ENCODE measurements at regions not wholly inside any gene's neighbourhood (a gene's known extent, or its start where the extent isn't known, plus 50 kb on each side); places are given as distances from the start of the nearest gene placed in this dataset.

DNA sequence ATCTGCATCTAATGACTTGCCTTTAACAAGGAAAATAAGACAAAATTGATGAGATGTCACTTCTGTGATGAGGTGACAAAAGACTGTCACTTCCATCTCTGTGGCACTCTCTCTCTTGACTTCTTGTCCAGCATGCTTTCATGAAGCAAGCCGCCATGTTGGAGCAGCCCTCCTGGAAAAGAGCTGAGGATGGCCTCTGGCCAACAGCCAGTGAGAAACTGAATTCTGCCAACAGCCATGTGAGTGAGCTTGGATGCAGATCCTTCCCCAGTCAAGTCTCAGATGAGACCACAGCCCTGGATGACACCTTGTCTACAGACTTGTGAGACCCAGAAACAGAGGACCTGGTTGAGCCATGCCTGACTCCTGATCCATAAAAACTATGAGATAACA is 412.6 kb upstream of the SHH start:
- H3K14ac ChIP-seq (ENCODE audit: low read length) = no peak overlapping the region
- H3K23ac ChIP-seq (ENCODE audit: low read depth, low read length, poor library complexity) = no peak overlapping the region
- no peaks in the 10 kb centered on the region for H3K79me1 ChIP-seq (ENCODE audit: low read depth, low read length)
- no peak overlapping the region for H3K4me3 ChIP-seq (ENCODE audit: low read length in 2 of 2)
- H2AFZ ChIP-seq (ENCODE audit: low read length) = no peak overlapping the region
- DNase-seq (ENCODE audit: low spot score) = no peak
- no peak overlapping the region for H4K91ac ChIP-seq (ENCODE audit: low read depth, low read length, poor library complexity)
- H3K9me3 ChIP-seq (replicated peaks in 1 of 2; ENCODE audit: control insufficient read depth in 2 of 2, insufficient read depth in 1 of 2, low read depth in 1 of 2, low read length in 2 of 2) = peaks cover 0 to 3% of the 10 kb centered on the region in 2 donors
- H3K27ac ChIP-seq (replicated peaks; ENCODE audit: low read length) = no peak overlapping the region
- no peak overlapping the region for H4K8ac ChIP-seq (ENCODE audit: low read depth, low read length)
- H3K4ac ChIP-seq (ENCODE audit: low read length) = no peak overlapping the region
- no peaks in the 10 kb centered on the region for H3K27me3 ChIP-seq (ENCODE audit: control insufficient read depth in 3 of 3, insufficient read depth in 3 of 3, low read depth in 1 of 3, low read length in 3 of 3)
- H3K4me2 ChIP-seq (ENCODE audit: insufficient read depth, low read length, poor library complexity, severe bottlenecking) = no peak overlapping the region
- no peak overlapping the region for H2BK15ac ChIP-seq (ENCODE audit: low read length)
- peaks cover 0 to 3% of the 10 kb centered on the region in 2 donors for H3K4me1 ChIP-seq (ENCODE audit: control insufficient read depth in 2 of 2, insufficient read depth in 1 of 2, low read depth in 1 of 2, low read length in 2 of 2)
- no peak overlapping the region for H2BK120ac ChIP-seq (ENCODE audit: low read depth, low read length)
- no peak overlapping the region for H2BK12ac ChIP-seq (ENCODE audit: low read length)
- no peak overlapping the region for H3K18ac ChIP-seq (ENCODE audit: low read length)
- no peaks in the 10 kb centered on the region for H3K36me3 ChIP-seq (replicated peaks in 1 of 2; ENCODE audit: control insufficient read depth in 2 of 2, insufficient read depth in 2 of 2, low read length in 2 of 2)
- no peak overlapping the region for H2BK5ac ChIP-seq (ENCODE audit: low read length)
- H2AK5ac ChIP-seq (ENCODE audit: low read depth, low read length) = no peak overlapping the region
- no CpG with 5 or more reads among the region's 1 CpG for WGBS, 2 donors (ENCODE audit: extremely low coverage in 2 of 2, insufficient read length in 2 of 2, insufficient replicate concordance in 1 of 2)
- H3K9ac ChIP-seq (ENCODE audit: low read depth, low read length, poor library complexity) = no peak overlapping the region

DNA sequence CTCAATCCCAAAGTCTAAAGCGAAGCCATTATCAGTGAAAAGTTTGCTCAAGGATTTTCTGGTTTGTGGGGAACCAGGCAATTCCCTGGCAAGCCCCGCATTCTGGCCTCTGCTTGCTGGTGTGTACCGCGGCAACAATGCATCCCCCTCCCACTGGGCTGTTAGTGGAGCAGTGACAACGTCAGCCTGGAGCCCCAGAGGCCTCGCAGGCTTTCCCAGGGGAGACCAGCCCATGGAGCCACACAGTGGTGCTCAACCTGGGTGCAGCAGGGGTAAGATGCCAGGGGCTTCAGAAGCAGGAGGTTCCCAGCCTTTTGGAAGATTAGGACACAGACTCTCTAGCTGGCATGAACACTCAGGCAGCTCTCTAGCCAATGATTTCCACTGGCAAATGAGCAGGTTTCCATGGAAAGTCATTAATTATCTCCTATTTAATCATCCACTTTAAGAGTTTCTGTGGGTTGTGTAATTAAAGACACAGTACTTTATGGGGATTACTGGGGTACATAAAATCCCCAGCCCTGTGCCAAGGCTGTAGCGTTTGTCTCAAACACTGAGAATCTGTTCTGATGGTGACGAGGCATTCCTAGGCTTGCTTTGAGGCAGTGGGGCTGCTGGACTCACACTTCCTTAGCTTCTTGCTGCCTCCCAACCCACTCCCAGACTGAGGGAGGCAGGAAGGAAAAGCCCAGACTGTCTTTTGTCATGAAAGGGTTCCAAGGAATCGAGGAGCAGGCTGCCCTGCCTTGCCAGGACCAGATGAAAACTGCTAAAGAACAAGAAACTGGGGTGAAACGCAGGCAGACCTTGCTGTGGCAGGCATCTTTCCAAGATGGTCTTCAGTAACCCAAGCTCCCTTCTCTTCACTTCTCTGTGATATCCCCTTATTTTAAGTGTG is 411.9 kb upstream of the SHH start:
- H3K4me2 ChIP-seq (ENCODE audit: insufficient read depth, low read length, poor library complexity, severe bottlenecking) = no peak overlapping the region
- H2BK5ac ChIP-seq (ENCODE audit: low read length) = no peak overlapping the region
- no peak overlapping the region for H2BK12ac ChIP-seq (ENCODE audit: low read length)
- no peaks in the 10 kb centered on the region for H3K36me3 ChIP-seq (replicated peaks in 1 of 2; ENCODE audit: control insufficient read depth in 2 of 2, insufficient read depth in 2 of 2, low read length in 2 of 2)
- DNase-seq (ENCODE audit: low spot score) = no peak
- H3K9ac ChIP-seq (ENCODE audit: low read depth, low read length, poor library complexity) = no peak overlapping the region
- H3K4me3 ChIP-seq (ENCODE audit: low read length in 2 of 2) = no peak overlapping the region
- no peak overlapping the region for H3K14ac ChIP-seq (ENCODE audit: low read length)
- H3K27ac ChIP-seq (replicated peaks; ENCODE audit: low read length) = no peak overlapping the region
- H2BK15ac ChIP-seq (ENCODE audit: low read length) = peak overlapping the region; percentile 49
- no peak overlapping the region for H3K18ac ChIP-seq (ENCODE audit: low read length)
- H4K8ac ChIP-seq (ENCODE audit: low read depth, low read length) = no peak overlapping the region
- H3K4ac ChIP-seq (ENCODE audit: low read length) = no peak overlapping the region
- H2AFZ ChIP-seq (ENCODE audit: low read length) = no peak overlapping the region
- H3K79me1 ChIP-seq (ENCODE audit: low read depth, low read length) = no peaks in the 10 kb centered on the region
- H3K9me3 ChIP-seq (replicated peaks in 1 of 2; ENCODE audit: control insufficient read depth in 2 of 2, insufficient read depth in 1 of 2, low read depth in 1 of 2, low read length in 2 of 2) = peaks cover 0 to 3% of the 10 kb centered on the region in 2 donors
- no peak overlapping the region for H2AK5ac ChIP-seq (ENCODE audit: low read depth, low read length)
- H3K4me1 ChIP-seq (ENCODE audit: control insufficient read depth in 2 of 2, insufficient read depth in 1 of 2, low read depth in 1 of 2, low read length in 2 of 2) = peaks cover 0 to 3% of the 10 kb centered on the region in 2 donors
- WGBS, 2 donors (ENCODE audit: extremely low coverage in 2 of 2, insufficient read length in 2 of 2, insufficient replicate concordance in 1 of 2) = no CpG with 5 or more reads among the region's 10 CpGs
- no peak overlapping the region for H3K23ac ChIP-seq (ENCODE audit: low read depth, low read length, poor library complexity)
- no peak overlapping the region for H4K91ac ChIP-seq (ENCODE audit: low read depth, low read length, poor library complexity)
- no peak overlapping the region for H2BK120ac ChIP-seq (ENCODE audit: low read depth, low read length)
- no peaks in the 10 kb centered on the region for H3K27me3 ChIP-seq (ENCODE audit: control insufficient read depth in 3 of 3, insufficient read depth in 3 of 3, low read depth in 1 of 3, low read length in 3 of 3)

DNA sequence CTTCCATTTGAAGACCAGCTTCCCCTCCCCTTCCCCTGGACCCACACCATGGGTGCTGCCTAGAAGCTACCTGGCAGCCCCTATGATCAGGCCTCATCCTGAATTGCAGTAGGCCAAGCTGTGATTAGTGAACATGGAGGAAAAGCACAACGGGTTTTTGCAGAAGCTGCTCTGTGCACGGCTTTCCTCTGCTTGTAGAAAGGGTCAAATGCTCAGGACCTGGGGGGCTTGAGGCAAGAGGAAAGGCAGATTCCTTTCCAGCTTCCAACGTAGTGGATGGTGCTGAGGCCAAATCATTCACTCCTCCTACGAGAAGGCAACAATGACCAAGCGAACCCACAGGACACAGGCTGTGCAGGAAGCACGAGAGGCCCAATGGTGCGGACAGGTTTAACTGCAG is 410.3 kb upstream of the SHH start:
- H2BK5ac ChIP-seq (ENCODE audit: low read length) = no peak overlapping the region
- WGBS, 2 donors (ENCODE audit: extremely low coverage in 2 of 2, insufficient read length in 2 of 2, insufficient replicate concordance in 1 of 2) = no CpG with 5 or more reads among the region's 7 CpGs
- no peak for DNase-seq (ENCODE audit: low spot score)

DNA sequence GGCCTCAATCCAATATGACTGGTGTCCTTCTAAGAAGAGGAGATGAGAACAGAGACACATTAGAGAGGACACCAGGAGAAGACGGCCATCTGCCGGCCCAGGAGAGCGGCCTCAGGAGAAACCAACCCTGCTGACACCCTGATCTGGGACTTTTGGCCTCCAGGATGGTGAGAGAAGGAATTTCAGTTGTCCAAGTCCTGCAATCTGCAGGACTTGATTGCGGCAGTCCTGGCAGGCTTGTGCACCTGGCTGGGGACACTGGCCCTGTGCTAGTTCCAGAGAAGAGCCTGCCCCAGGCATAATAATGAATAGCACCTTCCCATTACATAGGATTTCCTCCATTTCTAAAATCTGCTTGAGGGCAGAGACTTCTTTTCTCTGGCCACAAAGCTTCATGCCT is 409.9 kb upstream of the SHH start:
- DNase-seq (ENCODE audit: low spot score) = no peak
- Histone ChIP-seq H3K27ac (replicated peaks; ENCODE audit: low read length) (no peak overlapping the region), H3K18ac (ENCODE audit: low read length) (no peak overlapping the region), H2BK120ac (ENCODE audit: low read depth, low read length) (no peak overlapping the region), H2AFZ (ENCODE audit: low read length) (no peak overlapping the region), H2AK5ac (ENCODE audit: low read depth, low read length) (no peak overlapping the region), H3K4ac (ENCODE audit: low read length) (no peak overlapping the region), H4K91ac (ENCODE audit: low read depth, low read length, poor library complexity) (no peak overlapping the region), H2BK12ac (ENCODE audit: low read length) (no peak overlapping the region), H3K23ac (ENCODE audit: low read depth, low read length, poor library complexity) (no peak overlapping the region), H4K8ac (ENCODE audit: low read depth, low read length) (no peak overlapping the region), H3K79me1 (ENCODE audit: low read depth, low read length) (no peaks in the 10 kb centered on the region), H3K9me3 (replicated peaks in 1 of 2; ENCODE audit: control insufficient read depth in 2 of 2, insufficient read depth in 1 of 2, low read depth in 1 of 2, low read length in 2 of 2) (peaks cover 0 to 2% of the 10 kb centered on the region in 2 donors), H3K4me3 (ENCODE audit: low read length in 2 of 2) (no peak overlapping the region), H3K4me2 (ENCODE audit: insufficient read depth, low read length, poor library complexity, severe bottlenecking) (no peak overlapping the region), H3K27me3 (ENCODE audit: control insufficient read depth in 3 of 3, insufficient read depth in 3 of 3, low read depth in 1 of 3, low read length in 3 of 3) (no peaks in the 10 kb centered on the region), H3K36me3 (replicated peaks in 1 of 2; ENCODE audit: control insufficient read depth in 2 of 2, insufficient read depth in 2 of 2, low read length in 2 of 2) (no peaks in the 10 kb centered on the region), H3K4me1 (ENCODE audit: control insufficient read depth in 2 of 2, insufficient read depth in 1 of 2, low read depth in 1 of 2, low read length in 2 of 2) (peaks cover 0 to 3% of the 10 kb centered on the region in 2 donors), H3K9ac (ENCODE audit: low read depth, low read length, poor library complexity) (no peak overlapping the region), H2BK15ac (ENCODE audit: low read length) (no peak overlapping the region), H3K14ac (ENCODE audit: low read length) (no peak overlapping the region), H2BK5ac (ENCODE audit: low read length) (no peak overlapping the region)
- WGBS, 2 donors (ENCODE audit: extremely low coverage in 2 of 2, insufficient read length in 2 of 2, insufficient replicate concordance in 1 of 2) = no CpG with 5 or more reads among the region's 4 CpGs

More for the DNA sequence above, 410.3 kb upstream of the SHH start:
- Histone ChIP-seq H3K18ac (ENCODE audit: low read length) (no peak overlapping the region), H3K4me3 (ENCODE audit: low read length in 2 of 2) (no peak overlapping the region), H3K23ac (ENCODE audit: low read depth, low read length, poor library complexity) (no peak overlapping the region), H3K14ac (ENCODE audit: low read length) (no peak overlapping the region), H3K79me1 (ENCODE audit: low read depth, low read length) (no peaks in the 10 kb centered on the region), H4K8ac (ENCODE audit: low read depth, low read length) (no peak overlapping the region), H4K91ac (ENCODE audit: low read depth, low read length, poor library complexity) (no peak overlapping the region), H2BK12ac (ENCODE audit: low read length) (no peak overlapping the region), H2BK15ac (ENCODE audit: low read length) (no peak overlapping the region), H2AFZ (ENCODE audit: low read length) (no peak overlapping the region), H2BK120ac (ENCODE audit: low read depth, low read length) (no peak overlapping the region), H2AK5ac (ENCODE audit: low read depth, low read length) (no peak overlapping the region), H3K27ac (replicated peaks; ENCODE audit: low read length) (no peak overlapping the region), H3K4me1 (ENCODE audit: control insufficient read depth in 2 of 2, insufficient read depth in 1 of 2, low read depth in 1 of 2, low read length in 2 of 2) (peaks cover 0 to 3% of the 10 kb centered on the region in 2 donors), H3K27me3 (ENCODE audit: control insufficient read depth in 3 of 3, insufficient read depth in 3 of 3, low read depth in 1 of 3, low read length in 3 of 3) (no peaks in the 10 kb centered on the region), H3K9ac (ENCODE audit: low read depth, low read length, poor library complexity) (no peak overlapping the region), H3K9me3 (replicated peaks in 1 of 2; ENCODE audit: control insufficient read depth in 2 of 2, insufficient read depth in 1 of 2, low read depth in 1 of 2, low read length in 2 of 2) (peaks cover 0 to 2% of the 10 kb centered on the region in 2 donors), H3K4me2 (ENCODE audit: insufficient read depth, low read length, poor library complexity, severe bottlenecking) (no peak overlapping the region), H3K4ac (ENCODE audit: low read length) (no peak overlapping the region), H3K36me3 (replicated peaks in 1 of 2; ENCODE audit: control insufficient read depth in 2 of 2, insufficient read depth in 2 of 2, low read length in 2 of 2) (no peaks in the 10 kb centered on the region)
